KMS-11 (cell line): ENCODE measurements at regions not wholly inside any gene's neighbourhood (a gene's known extent, or its start where the extent isn't known, plus 50 kb on each side); places are given as distances from the start of the nearest gene placed in this dataset.

Experiments
- H2AFZ ChIP-seq: fragments of 200-600 bp; sonication (generic); 2 replicates; pipeline ENCODE4 v1.6.1; 2016; ENCODE audit warnings: antibody characterized with exemption, mixed run types, low read depth
- H3K27ac ChIP-seq: fragments of 200-600 bp; sonication (generic); 2 replicates; pipeline ENCODE4 v1.6.1; 2016; ENCODE audit warnings: mild to moderate bottlenecking, mixed run types
- H3K27me3 ChIP-seq: fragments of 200-600 bp; sonication (generic); 2 replicates; pipeline ENCODE4 v1.6.1; 2017; ENCODE audit warnings: mild to moderate bottlenecking, low read depth, mixed run types, moderate library complexity; ENCODE audit not compliant: insufficient read depth
- H3K36me3 ChIP-seq: fragments of 200-600 bp; sonication (generic); 2 replicates; pipeline ENCODE4 v1.6.1; 2017; ENCODE audit warnings: mild to moderate bottlenecking, mixed run types; ENCODE audit not compliant: insufficient read depth
- H3K4me1 ChIP-seq: fragments of 200-600 bp; sonication (generic); 2 replicates; pipeline ENCODE4 v1.6.1; 2016; ENCODE audit warnings: mild to moderate bottlenecking, low read depth, mixed run types; ENCODE audit not compliant: poor library complexity, severe bottlenecking
- H3K4me2 ChIP-seq: fragments of 200-600 bp; sonication (generic); 2 replicates; pipeline ENCODE4 v1.7.0; 2016; ENCODE audit warnings: mild to moderate bottlenecking, mixed run types
- H3K4me3 ChIP-seq: fragments of 200-600 bp; sonication (generic); IDR thresholded peaks from 2 replicates; pipeline ENCODE4 v1.6.1; 2017; ENCODE audit warnings: low read depth, low read length, mixed read lengths; ENCODE audit not compliant: insufficient read depth
- H3K79me2 ChIP-seq: fragments of 200-600 bp; sonication (generic); 2 replicates; pipeline ENCODE4 v1.6.1; 2016; ENCODE audit warnings: low read depth, mixed run types; ENCODE audit not compliant: insufficient read depth
- H3K9ac ChIP-seq: fragments of 200-600 bp; sonication (generic); 2 replicates; pipeline ENCODE4 v1.6.1; 2016; ENCODE audit warnings: mild to moderate bottlenecking, mixed run types
- H4K20me1 ChIP-seq: fragments of 200-600 bp; sonication (generic); 2 replicates; pipeline ENCODE4 v1.6.1; 2016; ENCODE audit warnings: mild to moderate bottlenecking, mixed run types; ENCODE audit not compliant: insufficient read depth
- TF ChIP-seq, protein P1 (sequence below): fragments of 200-600 bp; sonication (generic); conservative IDR thresholded peaks from 2 replicates; pipeline ENCODE4 v1.6.1; 2017; ENCODE audit warnings: low read depth, mild to moderate bottlenecking, antibody characterized with exemption, low read length, moderate library complexity, mixed read lengths

DNA sequence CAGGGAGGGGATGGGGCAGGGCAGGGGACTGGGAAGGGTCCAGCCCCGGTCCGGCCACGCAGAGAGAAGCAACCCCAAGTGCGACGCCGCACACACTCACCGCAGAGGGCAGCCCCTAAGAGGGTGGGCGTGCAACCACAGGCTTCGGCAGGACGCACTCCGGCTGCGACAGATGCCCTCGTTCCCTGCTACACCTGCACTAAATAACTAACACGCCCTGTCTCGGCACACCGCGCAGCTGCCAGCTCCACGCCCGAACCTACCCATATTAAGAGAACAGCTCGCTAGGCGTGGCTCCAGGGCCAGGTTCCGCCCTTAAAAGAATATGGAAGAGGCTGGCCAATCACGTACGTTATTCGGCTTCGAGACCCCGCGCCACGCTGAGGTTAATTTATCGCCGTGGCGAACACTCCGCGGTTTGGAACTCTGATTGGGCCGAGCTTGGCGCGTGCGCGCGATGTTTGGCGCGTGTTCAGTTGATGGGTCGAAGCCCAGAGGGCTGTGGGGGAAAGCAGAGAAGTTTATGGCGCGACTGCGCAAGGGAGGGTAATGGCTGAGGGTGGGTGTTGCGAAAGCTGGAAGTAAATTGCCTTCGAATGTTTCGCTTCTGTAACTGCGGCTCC lies 91.1 kb downstream of the OR13A1 start:
- no peaks in the 10 kb centered on the region for H3K79me2 ChIP-seq
- TF ChIP-seq, protein P1, sequence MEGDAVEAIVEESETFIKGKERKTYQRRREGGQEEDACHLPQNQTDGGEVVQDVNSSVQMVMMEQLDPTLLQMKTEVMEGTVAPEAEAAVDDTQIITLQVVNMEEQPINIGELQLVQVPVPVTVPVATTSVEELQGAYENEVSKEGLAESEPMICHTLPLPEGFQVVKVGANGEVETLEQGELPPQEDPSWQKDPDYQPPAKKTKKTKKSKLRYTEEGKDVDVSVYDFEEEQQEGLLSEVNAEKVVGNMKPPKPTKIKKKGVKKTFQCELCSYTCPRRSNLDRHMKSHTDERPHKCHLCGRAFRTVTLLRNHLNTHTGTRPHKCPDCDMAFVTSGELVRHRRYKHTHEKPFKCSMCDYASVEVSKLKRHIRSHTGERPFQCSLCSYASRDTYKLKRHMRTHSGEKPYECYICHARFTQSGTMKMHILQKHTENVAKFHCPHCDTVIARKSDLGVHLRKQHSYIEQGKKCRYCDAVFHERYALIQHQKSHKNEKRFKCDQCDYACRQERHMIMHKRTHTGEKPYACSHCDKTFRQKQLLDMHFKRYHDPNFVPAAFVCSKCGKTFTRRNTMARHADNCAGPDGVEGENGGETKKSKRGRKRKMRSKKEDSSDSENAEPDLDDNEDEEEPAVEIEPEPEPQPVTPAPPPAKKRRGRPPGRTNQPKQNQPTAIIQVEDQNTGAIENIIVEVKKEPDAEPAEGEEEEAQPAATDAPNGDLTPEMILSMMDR: no peak

DNA sequence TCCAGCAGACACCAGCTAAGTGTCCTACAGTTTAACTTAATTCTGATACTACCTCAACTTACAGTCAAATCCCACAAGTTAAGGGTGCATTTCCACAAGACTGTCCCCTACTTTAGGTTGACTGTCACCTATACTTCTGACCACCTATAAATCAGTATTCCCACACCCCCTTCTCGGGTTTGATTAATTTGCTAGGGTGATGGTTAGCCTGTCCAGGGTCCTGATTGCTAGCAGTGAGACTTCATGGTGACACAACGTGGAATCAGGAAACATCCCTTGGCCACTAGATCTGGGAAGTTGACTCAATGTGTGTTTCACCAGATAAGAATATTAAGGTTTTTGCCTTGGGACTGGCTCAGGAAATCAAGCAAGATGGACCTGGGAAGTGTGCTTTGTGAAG lies 88.4 kb downstream of the OR13A1 start:
- no peaks in the 10 kb centered on the region for H3K27me3 ChIP-seq
- H3K4me2 ChIP-seq: no peak overlapping the region
- no peaks in the 10 kb centered on the region for H4K20me1 ChIP-seq
- no peaks in the 10 kb centered on the region for H3K4me1 ChIP-seq
- no peak overlapping the region for H2AFZ ChIP-seq
- TF ChIP-seq, protein P1: no peak
- H3K4me3 ChIP-seq: no peak overlapping the region
- no peaks in the 10 kb centered on the region for H3K36me3 ChIP-seq
- H3K27ac ChIP-seq: no peak overlapping the region
- no peak overlapping the region for H3K9ac ChIP-seq
- H3K79me2 ChIP-seq: no peaks in the 10 kb centered on the region

More for the DNA sequence above, 91.1 kb downstream of the OR13A1 start:
- Histone ChIP-seq H3K4me2 (no peak overlapping the region), H3K27ac (no peak overlapping the region), H3K27me3 (no peaks in the 10 kb centered on the region), H3K36me3 (no peaks in the 10 kb centered on the region), H4K20me1 (no peaks in the 10 kb centered on the region), H3K4me3 (no peak overlapping the region), H3K9ac (no peak overlapping the region), H2AFZ (no peak overlapping the region), H3K4me1 (no peaks in the 10 kb centered on the region)

DNA sequence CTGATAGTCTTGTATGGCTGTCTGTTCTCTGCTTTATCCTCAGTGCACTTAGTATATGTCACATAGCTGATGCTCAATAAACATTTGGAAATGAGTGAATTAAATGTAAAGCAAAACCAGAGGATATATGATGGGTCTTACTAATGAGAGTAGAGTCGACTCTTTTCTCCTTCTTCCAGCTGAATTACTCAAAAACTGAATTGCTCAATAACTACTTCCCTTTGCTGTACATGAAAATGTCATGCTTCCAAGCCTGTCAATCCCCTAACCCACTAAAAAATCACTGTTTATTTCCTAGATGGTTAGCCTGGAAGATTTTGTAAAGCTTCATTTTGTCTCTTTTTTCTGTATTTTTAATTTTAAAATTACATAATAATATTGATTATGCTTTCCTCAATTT lies 88.0 kb downstream of the OR13A1 start:
- H2AFZ ChIP-seq: no peak overlapping the region
- H3K4me1 ChIP-seq: no peaks in the 10 kb centered on the region
- H3K4me3 ChIP-seq: no peak overlapping the region
- no peaks in the 10 kb centered on the region for H3K79me2 ChIP-seq
- no peak overlapping the region for H3K4me2 ChIP-seq
- no peaks in the 10 kb centered on the region for H3K36me3 ChIP-seq
- H4K20me1 ChIP-seq: no peaks in the 10 kb centered on the region
- H3K27me3 ChIP-seq: no peaks in the 10 kb centered on the region
- TF ChIP-seq, protein P1: no peak
- no peak overlapping the region for H3K9ac ChIP-seq
- H3K27ac ChIP-seq: no peak overlapping the region

DNA sequence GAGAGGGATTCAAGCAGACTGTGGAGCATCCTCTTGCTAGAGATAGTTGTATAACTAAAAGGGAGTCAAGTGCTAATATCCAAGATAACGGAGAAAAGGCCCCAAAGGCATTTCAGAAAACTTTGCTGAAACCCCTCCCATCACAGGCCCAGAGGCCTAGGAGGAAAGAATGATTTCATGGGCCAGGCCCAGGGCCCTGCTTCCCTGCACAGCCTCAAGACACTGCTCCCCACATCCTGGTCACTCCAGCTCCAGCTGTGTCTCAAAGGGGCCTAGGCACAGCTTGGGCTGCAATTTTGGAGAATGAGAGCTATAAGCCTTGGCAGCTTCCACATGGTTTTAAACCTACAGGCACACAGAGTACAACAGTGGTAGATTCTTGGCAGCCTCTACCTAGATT lies 85.6 kb downstream of the OR13A1 start:
- TF ChIP-seq, protein P1: no peak
- Histone ChIP-seq H3K4me2 (no peak overlapping the region), H3K4me3 (no peak overlapping the region), H3K27ac (no peak overlapping the region), H3K27me3 (no peaks in the 10 kb centered on the region), H4K20me1 (no peaks in the 10 kb centered on the region), H3K36me3 (no peaks in the 10 kb centered on the region), H3K4me1 (peaks cover under 1% of the 10 kb centered on the region), H3K9ac (no peak overlapping the region), H2AFZ (no peak overlapping the region), H3K79me2 (no peaks in the 10 kb centered on the region)
